GM23338 (cell line): ENCODE measurements at regions not wholly inside any gene's neighbourhood (a gene's known extent, or its start where the extent isn't known, plus 50 kb on each side); places are given as distances from the start of the nearest gene placed in this dataset.

ENCODE experiments used
- ATAC-seq: fragments of 200-7000 bp; cut with Tn5 transposase; 3 replicates; pipeline ENCODE4 v1.9.1; 2020
- DNase-seq: peaks from one replicate; pipeline ENCODE4 v3.0.0-alpha.2; 2015; ENCODE audit warnings: low spot score
- H2AFZ ChIP-seq: fragments of 200-600 bp; sonication (generic); 2 replicates; pipeline ENCODE4 v1.8.0; 2016; ENCODE audit warnings: antibody characterized with exemption, mild to moderate bottlenecking, moderate library complexity
- H3F3A ChIP-seq: fragments of 200-600 bp; sonication (generic); replicated peaks from 2 replicates; pipeline ENCODE4 v1.8.0; 2017; ENCODE audit warnings: antibody characterized with exemption, mixed run types, low read depth
- H3K27ac ChIP-seq: fragments of 200-600 bp; sonication (generic); 2 replicates; pipeline ENCODE4 v1.6.1; 2016; ENCODE audit warnings: low read depth
- H3K27me3 ChIP-seq: fragments of 200-600 bp; sonication (generic); 2 replicates; pipeline ENCODE4 v1.8.0; 2016; ENCODE audit warnings: mild to moderate bottlenecking, mixed run types, moderate library complexity; ENCODE audit not compliant: insufficient read depth
- H3K36me3 ChIP-seq: fragments of 200-600 bp; sonication (generic); 2 replicates; pipeline ENCODE4 v1.8.0; 2016; ENCODE audit warnings: mild to moderate bottlenecking; ENCODE audit not compliant: insufficient read depth
- H3K4me1 ChIP-seq: fragments of 200-600 bp; sonication (generic); 2 replicates; pipeline ENCODE4 v1.8.0; 2016; ENCODE audit warnings: mild to moderate bottlenecking, moderate library complexity; ENCODE audit not compliant: insufficient read depth
- H3K4me2 ChIP-seq: fragments of 200-600 bp; sonication (generic); 2 replicates; pipeline ENCODE4 v1.7.1; 2017; ENCODE audit warnings: mixed run types
- H3K4me3 ChIP-seq: fragments of 200-600 bp; sonication (generic); 2 replicates; pipeline ENCODE4 v1.6.1; 2016; ENCODE audit warnings: mixed run types
- H3K79me2 ChIP-seq: fragments of 200-600 bp; sonication (generic); replicated peaks from 2 replicates; pipeline ENCODE4 v1.8.0; 2017; ENCODE audit warnings: mild to moderate bottlenecking; ENCODE audit not compliant: insufficient read depth
- H3K9me2 ChIP-seq: fragments of 200-600 bp; sonication (generic); 2 replicates; pipeline ENCODE4 v1.8.0; 2017; ENCODE audit not compliant: insufficient read depth
- H4K20me1 ChIP-seq: fragments of 200-600 bp; sonication (generic); replicated peaks from 2 replicates; pipeline ENCODE4 v1.8.0; 2017; ENCODE audit warnings: mild to moderate bottlenecking; ENCODE audit not compliant: insufficient read depth
- H3K27ac Mint-ChIP-seq: 2 replicates; pipeline ENCODE4 v1.8.0; 2020; ENCODE audit warnings: inconsistent platforms, mild to moderate bottlenecking, moderate library complexity, mixed read lengths
- H3K27me3 Mint-ChIP-seq: 3 replicates; pipeline ENCODE4 v1.8.0; 2022; ENCODE audit warnings: low read depth, mild to moderate bottlenecking, moderate library complexity, mixed read lengths, inconsistent platforms; ENCODE audit not compliant: insufficient read depth, poor library complexity
- H3K36me3 Mint-ChIP-seq: 3 replicates; pipeline ENCODE4 v1.8.0; 2021; ENCODE audit warnings: low read depth, mild to moderate bottlenecking, inconsistent platforms, moderate library complexity, mixed read lengths
- H3K4me1 Mint-ChIP-seq: 3 replicates; pipeline ENCODE4 v1.8.0; 2020; ENCODE audit warnings: mild to moderate bottlenecking, inconsistent platforms, mixed read lengths
- H3K4me3 Mint-ChIP-seq: 3 replicates; pipeline ENCODE4 v1.8.0; 2021; ENCODE audit warnings: moderate library complexity, mild to moderate bottlenecking, inconsistent platforms, mixed read lengths
- H3K9me3 Mint-ChIP-seq: 3 replicates; pipeline ENCODE4 v1.8.0; 2020; ENCODE audit warnings: moderate library complexity, mild to moderate bottlenecking, inconsistent platforms, mixed read lengths
- CREB1 ChIP-seq: fragments of 250-450 bp; sonication (Bioruptor Pico); IDR thresholded peaks from 2 replicates; pipeline ENCODE4 v1.5.0; 2020; ENCODE audit warnings: low read depth, mild to moderate bottlenecking, moderate library complexity
- CTCF ChIP-seq, 2 experiments: fragments of 200-600 bp in 1 of 2; sonication (generic) in 1 of 2; conservative IDR thresholded peaks; 2 replicates each; pipeline versions ENCODE4 v1.5.1 to v1.6.1; 2016 to 2017; ENCODE audit warnings: antibody characterized with exemption in 2 of 2, low read depth in 2 of 2, mild to moderate bottlenecking in 2 of 2, moderate library complexity in 1 of 2
- ETS1 ChIP-seq: IDR thresholded peaks from 2 replicates; pipeline ENCODE4 v1.6.1; 2016; ENCODE audit warnings: antibody characterized with exemption
- EZH2 ChIP-seq: fragments of 200-600 bp; sonication (generic); IDR thresholded peaks from one replicate; pipeline ENCODE4 v1.8.0; 2017; ENCODE audit warnings: antibody characterized with exemption, mild to moderate bottlenecking, low read depth; ENCODE audit not compliant: unreplicated experiment
- JUNB ChIP-seq: IDR thresholded peaks from one replicate; pipeline ENCODE4 v1.6.1; 2016; ENCODE audit warnings: antibody characterized with exemption; ENCODE audit not compliant: unreplicated experiment
- POLR2AphosphoS5 ChIP-seq: IDR thresholded peaks from 2 replicates; pipeline ENCODE4 v1.6.1; 2016; ENCODE audit warnings: antibody characterized with exemption, low read depth
- REST ChIP-seq: IDR thresholded peaks from one replicate; pipeline ENCODE4 v1.6.1; 2018; ENCODE audit warnings: antibody characterized with exemption; ENCODE audit not compliant: unreplicated experiment
- STAT1 ChIP-seq: IDR thresholded peaks from one replicate; pipeline ENCODE4 v1.6.1; 2016; ENCODE audit warnings: antibody characterized with exemption; ENCODE audit not compliant: unreplicated experiment
- ZNF331 ChIP-seq: fragments of 250-450 bp; sonication (Bioruptor Pico); IDR thresholded peaks from 2 replicates; pipeline ENCODE4 v1.5.0; 2020; ENCODE audit warnings: low read depth, mild to moderate bottlenecking, moderate library complexity
- ZNF462 ChIP-seq: fragments of 250-450 bp; sonication (Bioruptor Pico); IDR thresholded peaks from 2 replicates; pipeline ENCODE4 v1.5.0; 2020; ENCODE audit warnings: mild to moderate bottlenecking, moderate library complexity

- no peak for TF ChIP-seq ZNF462 (CRISPR knock-in tag)
- Histone ChIP-seq H3K4me1 (no peaks in the 10 kb centered on the region), H3K36me3 (no peaks in the 10 kb centered on the region), H3K9me2 (no peaks in the 10 kb centered on the region), H3K4me2 (no peak overlapping the region), H3K27me3 (no peaks in the 10 kb centered on the region), H3K79me2 (no peaks in the 10 kb centered on the region), H2AFZ (0 out of 2 replicates have a peak overlapping the region, but pooled peaks have one; percentile 11), H4K20me1 (no peaks in the 10 kb centered on the region), H3K27ac (no peak overlapping the region), H3F3A (no peaks in the 10 kb centered on the region), H3K4me3 (no peak overlapping the region)
- H3K27ac Mint-ChIP-seq = no peak overlapping the region
- ATAC-seq = no peak
- H3K36me3 Mint-ChIP-seq = no peaks in the 10 kb centered on the region
- peak; percentile 9 for DNase-seq
- no peaks in the 10 kb centered on the region for H3K4me1 Mint-ChIP-seq
- no peaks in the 10 kb centered on the region for H3K27me3 Mint-ChIP-seq
- H3K4me3 Mint-ChIP-seq = no peak overlapping the region
- H3K9me3 Mint-ChIP-seq = no peaks in the 10 kb centered on the region
Measured at GRCh38 chr6:153725456-153725855, 313.6 kb upstream of the OPRM1 start.

GRCh38 chr6:153720732-153721131 lies 318.3 kb upstream of the OPRM1 start:
- Histone ChIP-seq H3K27me3 (no peaks in the 10 kb centered on the region), H3K36me3 (no peaks in the 10 kb centered on the region), H2AFZ (no peak overlapping the region), H3K4me2 (no peak overlapping the region), H3K4me1 (no peaks in the 10 kb centered on the region), H3K9me2 (no peaks in the 10 kb centered on the region), H3F3A (no peaks in the 10 kb centered on the region), H3K4me3 (no peak overlapping the region), H3K79me2 (no peaks in the 10 kb centered on the region), H4K20me1 (no peaks in the 10 kb centered on the region), H3K27ac (no peak overlapping the region)
- no peak overlapping the region for H3K4me3 Mint-ChIP-seq
- H3K27me3 Mint-ChIP-seq = no peaks in the 10 kb centered on the region
- ATAC-seq = no peak
- H3K9me3 Mint-ChIP-seq = no peaks in the 10 kb centered on the region
- DNase-seq = no peak
- no peaks in the 10 kb centered on the region for H3K36me3 Mint-ChIP-seq
- no peak overlapping the region for H3K27ac Mint-ChIP-seq
- H3K4me1 Mint-ChIP-seq = no peaks in the 10 kb centered on the region
- TF ChIP-seq REST (no peak), POLR2AphosphoS5 (no peak), ZNF331 (CRISPR knock-in tag) (no peak), EZH2 (no peak), JUNB (no peak), STAT1 (no peak), ETS1 (no peak), CREB1 (no peak), CTCF (conservative IDR thresholded peaks at IDR 0.05; ENCODE audit: low read depth in 2 of 2) (no peak)
